HFFc6 (cell line): ENCODE measurements at regions not wholly inside any gene's neighbourhood (a gene's known extent, or its start where the extent isn't known, plus 50 kb on each side); places are given as distances from the start of the nearest gene placed in this dataset.

Experiments
- DNase-seq: peaks from one replicate; pipeline ENCODE4 v3.0.0-alpha.2; 2018
- H3K27ac Mint-ChIP-seq: 2 replicates; pipeline ENCODE4 v1.8.0; 2020; ENCODE audit warnings: mild to moderate bottlenecking, mixed read lengths
- H3K27me3 Mint-ChIP-seq: 2 replicates; pipeline ENCODE4 v1.8.0; 2021; ENCODE audit warnings: mild to moderate bottlenecking, moderate library complexity, mixed read lengths; ENCODE audit not compliant: insufficient read depth
- H3K36me3 Mint-ChIP-seq: 2 replicates; pipeline ENCODE4 v1.8.0; 2021; ENCODE audit warnings: low read depth, mixed read lengths
- H3K4me1 Mint-ChIP-seq: 2 replicates; pipeline ENCODE4 v1.8.0; 2020; ENCODE audit warnings: low read depth, mixed read lengths
- H3K4me3 Mint-ChIP-seq: 2 replicates; pipeline ENCODE4 v1.8.0; 2020; ENCODE audit warnings: mild to moderate bottlenecking, moderate library complexity, mixed read lengths
- H3K9me3 Mint-ChIP-seq: 2 replicates; pipeline ENCODE4 v1.8.0; 2020; ENCODE audit warnings: mild to moderate bottlenecking, mixed read lengths
- CTCF ChIP-seq: fragments of 200-600 bp; sonication (generic); IDR thresholded peaks from 2 replicates; pipeline ENCODE4 v1.5.0; 2021; ENCODE audit warnings: antibody characterized with exemption, mild to moderate bottlenecking

GRCh38 chr13:97659602-97660001, 225.6 kb downstream of the RAP2A start:
- H3K36me3 Mint-ChIP-seq = no peaks in the 10 kb centered on the region
- peaks cover 12% of the 10 kb centered on the region for H3K27me3 Mint-ChIP-seq
- H3K4me3 Mint-ChIP-seq = no peak overlapping the region
- TF ChIP-seq CTCF = peak; percentile 15; the same call in 1 of the 2 replicates
- no peak for DNase-seq
- H3K27ac Mint-ChIP-seq = no peak overlapping the region
- H3K4me1 Mint-ChIP-seq = no peaks in the 10 kb centered on the region
- H3K9me3 Mint-ChIP-seq = no peaks in the 10 kb centered on the region

- Mint-ChIP-seq H3K36me3 (no peaks in the 10 kb centered on the region), H3K27ac (no peak overlapping the region), H3K4me1 (no peaks in the 10 kb centered on the region), H3K9me3 (no peaks in the 10 kb centered on the region), H3K27me3 (peaks cover 12% of the 10 kb centered on the region), H3K4me3 (no peak overlapping the region)
- TF ChIP-seq CTCF = no peak
- DNase-seq = no peak
Measured at GRCh38 chr13:97660594-97661260, 226.8 kb downstream of the RAP2A start.

GRCh38 chr13:97686594-97686993, 252.6 kb downstream of the RAP2A start:
- H3K4me3 Mint-ChIP-seq = no peak overlapping the region
- H3K27ac Mint-ChIP-seq = no peak overlapping the region
- H3K36me3 Mint-ChIP-seq = no peaks in the 10 kb centered on the region

GRCh38 chr13:97692628-97693027, 258.7 kb downstream of the RAP2A start:
- Mint-ChIP-seq H3K4me1 (no peaks in the 10 kb centered on the region), H3K27ac (no peak overlapping the region)
- no peak for DNase-seq

More at GRCh38 chr13:97686594-97686993, 252.6 kb downstream of the RAP2A start:
- DNase-seq = no peak
- TF ChIP-seq CTCF = no peak
- no peaks in the 10 kb centered on the region for H3K4me1 Mint-ChIP-seq
- no peaks in the 10 kb centered on the region for H3K9me3 Mint-ChIP-seq
- no peaks in the 10 kb centered on the region for H3K27me3 Mint-ChIP-seq

GRCh38 chr13:97695684-97696083, 257.8 kb upstream of the IPO5 start:
- Mint-ChIP-seq H3K4me1 (no peaks in the 10 kb centered on the region), H3K4me3 (no peak overlapping the region), H3K9me3 (no peaks in the 10 kb centered on the region), H3K36me3 (no peaks in the 10 kb centered on the region), H3K27me3 (no peaks in the 10 kb centered on the region; the same call in none of the 2 replicates), H3K27ac (no peak overlapping the region)
- DNase-seq = no peak
- TF ChIP-seq CTCF = no peak

More at GRCh38 chr13:97692628-97693027, 258.7 kb downstream of the RAP2A start:
- no peaks in the 10 kb centered on the region for H3K36me3 Mint-ChIP-seq
- H3K9me3 Mint-ChIP-seq = no peaks in the 10 kb centered on the region
- H3K4me3 Mint-ChIP-seq = no peak overlapping the region
- H3K27me3 Mint-ChIP-seq = no peaks in the 10 kb centered on the region; the same call in none of the 2 replicates
- no peak for TF ChIP-seq CTCF
